ENCODE measurements at regions not wholly inside any gene's neighbourhood (a gene's known extent, or its start where the extent isn't known, plus 50 kb on each side); places are given as distances from the start of the nearest gene placed in this dataset.
A peak's percentile ranks its signal among the peaks of the same experiment; 100 is the strongest.

- H3K36me3 Mint-ChIP-seq (ENCODE audit: insufficient read depth), result peaks cover 19% of the 10 kb centered on the region
- no peaks in the 10 kb centered on the region for H3K27me3 Mint-ChIP-seq
- DNase-seq (ENCODE audit: low spot score in 2 of 2) (peak; percentile 30 to 41), ATAC-seq (replicated peaks; ENCODE audit: extremely low read depth, poor library complexity, severe bottlenecking) (peak; percentile 31)
- peak overlapping the region; percentile 92 for H3K4me3 Mint-ChIP-seq
- H3K9me3 Mint-ChIP-seq, result no peaks in the 10 kb centered on the region
- H3K27ac Mint-ChIP-seq (ENCODE audit: low read depth), result peak overlapping the region; percentile 91
- H3K4me1 Mint-ChIP-seq, result peaks cover 84% of the 10 kb centered on the region
Observed at GRCh38 chr14:89617481-89618329, 200.7 kb upstream of the FOXN3 start.

- H3K9me3 Mint-ChIP-seq, result no peaks in the 10 kb centered on the region
- H3K4me3 Mint-ChIP-seq, result peak overlapping the region; percentile 92
- ATAC-seq (replicated peaks; ENCODE audit: extremely low read depth, poor library complexity, severe bottlenecking), result peak; percentile 63
Observed at GRCh38 chr14:89616852-89617341, 199.9 kb upstream of the FOXN3 start.

DNA sequence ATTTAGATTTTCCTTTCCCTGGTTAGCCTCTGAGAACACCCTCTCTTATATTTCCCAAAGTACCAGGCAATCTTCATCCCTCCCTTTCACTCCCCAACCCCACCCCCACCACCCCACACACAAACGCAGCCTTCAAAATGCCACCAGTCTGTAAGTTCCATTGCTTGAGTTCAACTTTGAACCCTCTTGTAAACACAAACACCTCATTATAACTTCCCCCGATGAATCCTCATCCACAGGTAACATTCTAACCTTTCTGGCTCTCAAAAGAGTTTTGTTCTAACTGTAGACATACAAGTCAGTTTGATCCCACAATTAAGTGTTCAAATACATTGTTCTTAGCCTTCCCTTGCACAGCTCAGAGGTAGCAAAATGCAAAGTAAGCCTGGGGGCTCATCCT is 199.4 kb upstream of the FOXN3 start:
- Mint-ChIP-seq H3K36me3 (ENCODE audit: insufficient read depth) (peaks cover 19% of the 10 kb centered on the region), H3K27ac (ENCODE audit: low read depth) (peak overlapping the region; percentile 91), H3K4me1 (peaks cover 75% of the 10 kb centered on the region), H3K4me3 (peak overlapping the region; percentile 92), H3K27me3 (no peaks in the 10 kb centered on the region), H3K9me3 (no peaks in the 10 kb centered on the region)
- ATAC-seq (replicated peaks; ENCODE audit: extremely low read depth, poor library complexity, severe bottlenecking), result no peak
- DNase-seq (ENCODE audit: low spot score in 2 of 2), result no peak

More at GRCh38 chr14:89616852-89617341, 199.9 kb upstream of the FOXN3 start:
- Mint-ChIP-seq H3K27me3 (no peaks in the 10 kb centered on the region), H3K4me1 (peaks cover 79% of the 10 kb centered on the region), H3K27ac (ENCODE audit: low read depth) (peak overlapping the region; percentile 91), H3K36me3 (ENCODE audit: insufficient read depth) (peaks cover 19% of the 10 kb centered on the region)
- DNase-seq (ENCODE audit: low spot score in 2 of 2), result peak in 1 of 2 donors; percentile 60

- H3K27me3 Mint-ChIP-seq, result no peaks in the 10 kb centered on the region
- no peak for ATAC-seq (replicated peaks; ENCODE audit: extremely low read depth, poor library complexity, severe bottlenecking)
- peaks cover 75% of the 10 kb centered on the region for H3K4me1 Mint-ChIP-seq
- DNase-seq (ENCODE audit: low spot score in 2 of 2), result no peak
- no peaks in the 10 kb centered on the region for H3K9me3 Mint-ChIP-seq
- H3K36me3 Mint-ChIP-seq (ENCODE audit: insufficient read depth), result peaks cover 19% of the 10 kb centered on the region
- H3K4me3 Mint-ChIP-seq, result peak overlapping the region; percentile 92
- H3K27ac Mint-ChIP-seq (ENCODE audit: low read depth), result peak overlapping the region; percentile 29
Observed at GRCh38 chr14:89615421-89615820, 198.4 kb upstream of the FOXN3 start.

GRCh38 chr14:89614009-89614691 is 197.1 kb upstream of the FOXN3 start:
- Mint-ChIP-seq H3K27ac (ENCODE audit: low read depth) (peak overlapping the region; percentile 29), H3K9me3 (no peaks in the 10 kb centered on the region), H3K4me1 (peaks cover 72% of the 10 kb centered on the region), H3K36me3 (ENCODE audit: insufficient read depth) (peaks cover 23% of the 10 kb centered on the region), H3K27me3 (no peaks in the 10 kb centered on the region), H3K4me3 (peak overlapping the region; percentile 42)
- no peak for ATAC-seq (replicated peaks; ENCODE audit: extremely low read depth, poor library complexity, severe bottlenecking)
- DNase-seq (ENCODE audit: low spot score in 2 of 2), result no peak

GRCh38 chr14:89613260-89614008 is 196.4 kb upstream of the FOXN3 start:
- Mint-ChIP-seq H3K27ac (ENCODE audit: low read depth) (peak overlapping the region; percentile 29), H3K27me3 (no peaks in the 10 kb centered on the region), H3K4me3 (peak overlapping the region; percentile 42), H3K36me3 (ENCODE audit: insufficient read depth) (peaks cover 23% of the 10 kb centered on the region), H3K9me3 (no peaks in the 10 kb centered on the region), H3K4me1 (peaks cover 78% of the 10 kb centered on the region)
- ATAC-seq (replicated peaks; ENCODE audit: extremely low read depth, poor library complexity, severe bottlenecking) (no peak), DNase-seq (ENCODE audit: low spot score in 2 of 2) (no peak)

- ATAC-seq (replicated peaks; ENCODE audit: extremely low read depth, poor library complexity, severe bottlenecking) (no peak), DNase-seq (ENCODE audit: low spot score in 2 of 2) (no peak)
- H3K36me3 Mint-ChIP-seq (ENCODE audit: insufficient read depth), result peaks cover 9% of the 10 kb centered on the region
- H3K4me3 Mint-ChIP-seq, result no peak overlapping the region
- H3K27me3 Mint-ChIP-seq, result no peaks in the 10 kb centered on the region
- H3K27ac Mint-ChIP-seq (ENCODE audit: low read depth), result no peak overlapping the region
- peaks cover 64% of the 10 kb centered on the region for H3K4me1 Mint-ChIP-seq
- no peaks in the 10 kb centered on the region for H3K9me3 Mint-ChIP-seq
Observed at GRCh38 chr14:89609500-89610100, 192.6 kb upstream of the FOXN3 start.

DNA sequence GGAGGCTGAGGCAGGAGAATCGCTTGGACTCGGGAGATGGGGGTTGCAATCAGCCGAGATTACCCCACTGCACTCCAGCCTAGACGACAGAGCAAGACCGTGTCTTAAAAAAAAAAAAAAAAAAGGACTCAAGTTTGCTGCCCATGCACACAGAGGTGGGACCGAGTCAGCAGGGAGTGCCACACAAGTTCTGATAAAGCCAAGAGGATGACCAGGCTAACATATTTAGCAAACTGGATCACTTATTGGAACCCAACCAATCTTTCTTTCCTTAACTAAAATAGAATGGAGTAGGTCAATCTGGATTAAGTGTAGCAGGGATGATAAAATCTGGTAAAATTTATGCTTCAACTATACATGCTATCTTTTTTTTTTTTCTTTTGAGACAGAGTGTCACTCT is 190.4 kb upstream of the FOXN3 start:
- Mint-ChIP-seq H3K27me3 (no peaks in the 10 kb centered on the region), H3K27ac (ENCODE audit: low read depth) (no peak overlapping the region), H3K4me3 (no peak overlapping the region), H3K4me1 (peaks cover 60% of the 10 kb centered on the region), H3K9me3 (no peaks in the 10 kb centered on the region), H3K36me3 (ENCODE audit: insufficient read depth) (peaks cover 11% of the 10 kb centered on the region)
- ATAC-seq (replicated peaks; ENCODE audit: extremely low read depth, poor library complexity, severe bottlenecking) (no peak), DNase-seq (ENCODE audit: low spot score in 2 of 2) (no peak)

DNA sequence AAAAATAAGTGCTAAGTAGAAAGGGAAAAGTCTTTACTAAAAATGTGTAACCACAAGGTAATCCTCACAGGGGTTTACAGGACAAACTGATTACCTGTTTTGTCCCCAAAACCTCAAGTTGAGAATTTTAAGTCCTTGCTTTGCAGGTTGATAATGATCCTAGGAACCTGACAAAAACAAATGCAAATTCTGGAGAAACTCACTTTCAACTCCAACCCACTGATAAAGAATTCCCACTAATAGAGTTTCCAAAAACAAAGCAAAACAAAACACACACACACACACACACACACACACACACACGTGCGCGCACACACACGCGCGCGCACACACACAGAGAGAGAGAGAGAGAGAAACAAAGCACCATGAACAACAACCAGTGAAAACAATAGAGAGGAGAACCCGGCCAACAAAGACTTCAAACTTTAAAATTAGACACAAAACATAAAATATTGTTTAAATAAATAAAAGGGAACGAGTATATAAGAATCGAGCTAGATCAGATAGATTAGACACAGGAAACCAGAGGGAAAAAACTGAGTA is 187.0 kb upstream of the FOXN3 start:
- Mint-ChIP-seq H3K27ac (ENCODE audit: low read depth) (peak overlapping the region; percentile 77), H3K4me1 (peaks cover 44% of the 10 kb centered on the region), H3K4me3 (peak overlapping the region; percentile 8), H3K27me3 (no peaks in the 10 kb centered on the region), H3K9me3 (peaks cover 2% of the 10 kb centered on the region), H3K36me3 (ENCODE audit: insufficient read depth) (peaks cover 7% of the 10 kb centered on the region)
- ATAC-seq (replicated peaks; ENCODE audit: extremely low read depth, poor library complexity, severe bottlenecking) (no peak), DNase-seq (ENCODE audit: low spot score in 2 of 2) (no peak)

- peaks cover 2% of the 10 kb centered on the region for H3K36me3 Mint-ChIP-seq (ENCODE audit: insufficient read depth)
- no peak for DNase-seq (ENCODE audit: low spot score in 2 of 2)
- no peak overlapping the region for H3K27ac Mint-ChIP-seq (ENCODE audit: low read depth)
- no peaks in the 10 kb centered on the region for H3K27me3 Mint-ChIP-seq
- no peak overlapping the region for H3K4me3 Mint-ChIP-seq
- H3K4me1 Mint-ChIP-seq, result peaks cover 30% of the 10 kb centered on the region
- ATAC-seq (replicated peaks; ENCODE audit: extremely low read depth, poor library complexity, severe bottlenecking), result no peak
- peaks cover 7% of the 10 kb centered on the region for H3K9me3 Mint-ChIP-seq
Observed at GRCh38 chr14:89600950-89601826, 184.2 kb upstream of the FOXN3 start.

- peaks cover 7% of the 10 kb centered on the region for H3K9me3 Mint-ChIP-seq
- H3K4me1 Mint-ChIP-seq, result peaks cover 23% of the 10 kb centered on the region
- ATAC-seq (replicated peaks; ENCODE audit: extremely low read depth, poor library complexity, severe bottlenecking) (no peak), DNase-seq (ENCODE audit: low spot score in 2 of 2) (no peak)
- peaks cover 2% of the 10 kb centered on the region for H3K36me3 Mint-ChIP-seq (ENCODE audit: insufficient read depth)
- H3K27ac Mint-ChIP-seq (ENCODE audit: low read depth), result no peak overlapping the region
- no peak overlapping the region for H3K4me3 Mint-ChIP-seq
- no peaks in the 10 kb centered on the region for H3K27me3 Mint-ChIP-seq
Observed at GRCh38 chr14:89600029-89600428, 183.0 kb upstream of the FOXN3 start.
